Ishikawa (cell line): ENCODE measurements at regions not wholly inside any gene's neighbourhood (a gene's known extent, or its start where the extent isn't known, plus 50 kb on each side); places are given as distances from the start of the nearest gene placed in this dataset.

Source experiments
- RAD21 ChIP-seq: IDR thresholded peaks from 2 replicates; pipeline ENCODE4 v1.6.1; 2012; ENCODE audit warnings: low read depth
- TAF1 ChIP-seq: IDR thresholded peaks from 2 replicates; pipeline ENCODE4 v1.6.1; 2012; ENCODE audit warnings: low read depth, mild to moderate bottlenecking
- TCF12 ChIP-seq: IDR thresholded peaks from 2 replicates; pipeline ENCODE4 v1.6.1; 2012; ENCODE audit warnings: low read depth
- TEAD4 ChIP-seq: IDR thresholded peaks from 2 replicates; pipeline ENCODE4 v1.6.1; 2012

GRCh38 chr15:39333896-39334295 is 247.0 kb upstream of the THBS1 start:
- TF ChIP-seq RAD21 (no peak), TEAD4 (no peak), TAF1 (no peak), TCF12 (no peak)
